HT-29 (cell line): ENCODE measurements at regions not wholly inside any gene's neighbourhood (a gene's known extent, or its start where the extent isn't known, plus 50 kb on each side); places are given as distances from the start of the nearest gene placed in this dataset.
A peak's percentile ranks its signal among the peaks of the same experiment; 100 is the strongest.
"Not testable (repeated sequence)": the region's sequence is repeated elsewhere in the genome, so short reads cannot be mapped to it uniquely, and the experiment has no call there.

Experiments used
- DNase-seq: peaks from one replicate; pipeline ENCODE4 v3.0.0-alpha.2; 2015; ENCODE audit warnings: low spot score

DNA sequence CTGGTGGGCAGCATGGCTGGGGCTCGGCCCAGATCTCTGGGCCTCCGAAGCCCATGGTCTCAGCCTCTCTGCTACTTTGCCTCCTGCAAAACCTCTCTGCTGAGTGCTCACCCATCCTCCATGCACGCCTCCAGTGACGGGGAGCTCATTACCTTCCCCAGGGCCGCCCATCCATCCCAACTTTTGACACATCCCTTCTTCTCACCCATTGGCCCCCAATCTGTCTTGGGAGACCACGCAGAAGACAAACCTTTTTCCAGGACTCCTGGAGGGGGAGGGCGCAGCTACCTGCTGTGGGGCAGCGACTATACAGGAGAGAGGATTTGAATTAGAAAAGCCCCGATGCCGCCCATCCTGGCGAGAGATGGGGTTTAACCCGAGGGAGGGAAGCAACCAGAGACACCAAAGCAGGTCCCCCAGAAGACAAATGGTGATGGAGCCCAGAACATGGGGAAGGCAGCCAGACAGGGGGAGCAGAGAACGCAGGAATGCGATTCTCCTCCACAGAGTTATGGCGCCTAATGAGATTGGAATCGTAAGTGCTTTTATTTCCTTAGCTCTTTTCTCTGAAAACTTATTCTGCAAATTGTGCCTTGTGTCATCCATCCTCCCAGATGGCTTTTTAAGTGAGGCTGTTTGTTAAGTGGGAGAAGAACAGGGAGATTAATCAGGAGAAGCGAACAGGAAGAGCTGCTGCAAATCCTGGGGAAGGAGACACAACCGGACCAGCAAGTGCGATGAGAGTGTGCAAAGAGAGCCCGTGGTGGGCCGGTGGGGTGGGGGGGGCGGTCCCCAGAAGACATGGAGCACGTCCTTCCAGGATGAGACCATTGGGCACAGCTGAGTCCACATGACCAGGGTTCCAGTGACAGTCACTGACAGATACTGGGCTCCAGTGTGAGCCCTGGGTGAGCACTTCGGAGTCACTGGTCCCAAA, 623.5 kb downstream of the MATN1 start:
- no peak for DNase-seq

DNA sequence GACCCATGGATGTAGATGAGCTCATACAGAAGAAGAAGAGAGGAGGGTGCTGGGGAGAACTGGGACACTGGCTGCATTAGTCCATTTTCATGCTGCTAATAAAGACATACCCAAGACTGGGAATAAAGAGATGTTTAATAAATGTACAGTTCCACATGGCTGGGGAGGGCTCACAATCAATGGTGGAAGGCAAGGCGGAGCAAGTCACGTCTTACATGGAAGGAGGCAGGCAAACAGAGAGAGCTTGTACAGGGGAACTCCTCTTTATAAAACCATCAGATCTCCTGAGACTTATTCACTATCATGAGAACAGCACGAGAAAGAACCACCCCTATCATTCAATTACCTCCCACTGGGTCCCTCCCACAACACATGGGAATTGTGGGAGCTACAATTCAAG, 625.5 kb downstream of the MATN1 start:
- not testable (repeated sequence) for DNase-seq

DNA sequence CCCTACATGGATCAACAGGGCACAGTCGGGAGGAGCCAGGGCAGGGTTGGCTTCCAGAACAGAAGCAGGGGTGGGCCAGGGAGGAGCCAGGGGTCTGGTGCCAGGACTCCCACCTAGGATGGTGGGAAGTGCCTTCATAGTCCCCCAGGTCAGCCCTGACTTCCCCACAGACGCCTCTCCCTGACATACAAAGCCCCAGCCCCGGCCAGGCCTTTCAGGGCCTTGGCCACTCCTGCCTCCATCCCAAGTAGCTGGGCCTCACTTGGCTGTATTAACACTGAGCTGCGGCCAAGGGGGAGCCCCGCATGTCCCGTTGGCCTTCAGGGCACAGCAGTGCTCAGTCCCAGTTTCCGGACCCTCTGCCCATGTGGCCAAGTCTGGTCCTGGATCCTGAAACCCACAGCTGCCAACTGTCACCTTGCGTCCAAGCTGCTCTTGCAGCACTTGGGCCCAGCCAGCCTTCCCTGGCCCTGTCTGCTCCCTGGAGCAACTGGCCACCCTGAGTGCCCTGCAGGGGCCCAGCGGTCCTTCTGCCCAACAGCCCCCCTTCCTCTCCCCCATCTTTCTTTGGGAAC, 627.8 kb downstream of the MATN1 start:
- no peak for DNase-seq

DNA sequence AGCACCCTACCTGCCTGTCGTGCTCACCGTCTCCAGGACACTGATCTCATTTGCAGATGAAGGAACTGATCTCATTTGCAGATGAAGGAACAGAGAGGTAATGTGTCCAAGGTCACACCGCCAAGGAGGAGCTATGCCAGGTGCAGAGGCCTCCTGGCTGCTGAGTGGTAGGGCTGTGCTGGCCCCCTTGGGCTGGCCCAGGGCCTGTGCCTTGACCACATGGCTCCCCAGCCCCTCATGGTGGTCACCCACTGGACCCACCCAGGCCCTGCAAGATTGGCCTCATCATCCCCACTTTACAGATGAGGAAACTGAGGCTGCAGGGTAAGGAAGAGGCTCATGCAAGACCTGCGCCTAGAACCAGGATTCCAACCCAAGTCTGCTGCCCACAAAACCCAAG, 628.3 kb downstream of the MATN1 start:
- DNase-seq = no peak

DNA sequence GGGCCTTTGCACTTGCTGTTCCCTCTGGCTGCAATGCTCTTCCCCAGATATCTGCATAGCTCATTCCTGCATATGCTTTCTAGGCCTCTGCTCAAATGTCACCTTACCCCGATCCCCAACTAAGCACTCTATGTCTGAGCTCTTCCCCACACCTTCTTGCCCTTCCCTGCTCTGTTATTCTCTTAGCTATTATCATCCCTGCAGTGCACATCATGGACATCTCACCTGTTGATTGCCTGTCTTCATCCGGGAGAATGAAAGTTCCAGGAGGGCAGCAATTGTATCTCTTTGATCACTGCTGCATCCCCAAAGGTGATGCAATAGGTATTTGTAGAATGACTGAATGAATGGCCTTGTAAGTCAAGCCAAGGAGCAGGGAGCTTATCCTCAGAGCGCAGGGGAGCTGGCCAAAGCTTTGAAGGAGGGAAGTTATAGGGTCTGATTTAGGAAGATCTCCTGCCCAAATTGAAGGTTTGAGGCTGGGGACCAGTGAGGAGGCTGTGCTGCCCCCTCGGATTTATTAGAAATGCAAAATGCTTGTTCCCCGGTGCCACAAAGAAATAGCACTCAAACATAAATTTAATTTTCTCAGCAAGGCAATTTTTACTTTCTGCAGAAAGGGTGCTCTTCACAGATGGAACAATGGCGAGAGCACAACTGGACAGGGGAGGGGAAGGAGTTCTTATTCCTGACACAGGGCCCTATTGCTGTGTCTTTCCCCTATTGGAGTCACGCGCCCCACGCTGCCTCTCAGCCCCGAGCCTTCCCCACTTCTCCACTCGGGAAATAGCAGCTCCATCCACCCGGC, 631.1 kb downstream of the MATN1 start:
- DNase-seq = no peak

DNA sequence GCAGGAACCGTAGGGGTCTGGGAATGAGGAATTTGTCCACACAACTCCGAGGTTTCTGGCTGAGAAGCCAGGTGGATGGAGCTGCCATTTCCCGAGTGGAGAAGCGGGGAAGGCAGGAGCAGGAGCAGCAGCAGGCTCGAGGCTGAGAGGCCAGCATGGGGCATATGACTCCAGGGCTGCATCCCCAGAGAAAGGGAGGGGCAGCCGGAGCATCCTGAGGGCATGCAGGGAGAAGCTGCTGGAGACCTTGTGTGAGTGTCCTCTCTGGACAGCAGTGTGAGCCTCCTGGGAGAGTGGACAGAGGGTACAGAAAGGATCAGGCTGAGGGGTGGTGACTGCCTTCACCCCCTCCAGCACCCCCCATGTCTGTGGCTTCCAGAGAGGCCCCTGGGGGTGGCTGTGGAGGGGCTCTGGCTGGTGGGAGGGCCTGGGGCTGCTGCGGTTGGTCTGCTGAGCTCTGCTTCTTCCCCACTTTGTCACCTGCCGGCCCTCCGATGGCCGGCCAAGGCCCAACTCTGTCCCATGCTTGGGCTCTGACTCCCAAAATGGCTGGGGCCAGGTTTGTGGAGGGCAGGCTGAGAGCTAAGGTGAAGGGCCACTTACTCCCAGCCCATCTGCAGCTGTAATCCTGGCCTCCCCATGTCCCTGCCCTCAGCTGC, 633.1 kb downstream of the MATN1 start:
- DNase-seq = no peak

DNA sequence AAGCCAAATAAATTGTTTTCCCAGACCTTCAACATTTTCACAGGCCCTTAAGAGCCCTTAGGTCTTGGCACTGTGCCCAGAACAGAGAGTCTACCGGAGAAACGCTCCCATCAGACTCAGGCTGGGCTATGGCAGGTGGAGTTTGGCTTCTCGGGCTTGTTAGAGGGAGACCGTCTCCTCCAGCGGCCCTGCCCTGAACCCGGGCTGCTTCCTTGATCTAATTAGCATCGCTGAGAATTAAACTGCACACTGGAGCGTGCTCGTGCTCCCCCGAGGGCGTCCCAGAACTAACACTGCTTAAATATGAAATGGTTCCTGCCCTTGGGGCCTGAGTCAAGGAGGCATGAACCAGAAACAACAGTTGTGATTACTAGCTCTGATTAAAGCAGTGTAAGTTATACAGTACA, 634.4 kb downstream of the MATN1 start:
- DNase-seq = peak; percentile 43

DNA sequence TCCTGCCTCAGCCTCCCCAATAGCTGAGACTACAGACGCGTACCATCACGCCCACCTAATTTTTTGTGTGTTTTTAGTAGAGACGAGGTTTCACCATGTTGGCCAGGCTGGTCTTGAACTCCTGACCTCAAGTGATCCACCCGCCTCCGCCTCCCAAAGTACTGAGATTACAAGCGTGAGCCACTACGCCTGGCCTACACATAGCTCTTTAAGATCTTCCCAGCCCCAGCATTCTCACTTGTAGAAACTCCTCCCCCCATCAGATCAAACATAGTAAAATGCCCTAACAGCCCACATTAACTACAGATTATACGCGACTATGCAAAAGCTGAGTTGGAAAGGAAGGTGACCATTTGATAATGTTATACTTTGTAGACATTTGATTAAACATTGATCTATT, 634.8 kb downstream of the MATN1 start:
- DNase-seq = no peak

DNA sequence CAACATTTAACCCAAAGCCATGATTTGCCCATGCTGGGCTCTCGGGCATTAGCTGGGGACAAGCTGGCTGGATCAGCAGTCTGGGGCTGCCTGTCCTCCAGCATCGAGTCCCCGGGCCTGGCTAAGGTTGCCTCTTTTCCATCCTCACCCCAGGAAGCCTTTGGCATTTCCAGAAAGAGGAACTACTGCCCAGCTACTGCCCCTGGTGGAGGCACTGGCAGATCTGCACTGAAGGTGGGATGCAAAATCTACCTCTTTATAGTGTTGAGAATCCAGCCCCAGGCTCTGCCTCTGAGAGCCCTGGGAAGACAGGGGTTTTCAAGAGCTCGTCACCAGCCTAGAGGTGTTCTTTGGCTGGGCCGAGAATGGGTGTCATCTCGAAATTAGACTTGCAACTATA, 635.9 kb downstream of the MATN1 start:
- no peak for DNase-seq

DNA sequence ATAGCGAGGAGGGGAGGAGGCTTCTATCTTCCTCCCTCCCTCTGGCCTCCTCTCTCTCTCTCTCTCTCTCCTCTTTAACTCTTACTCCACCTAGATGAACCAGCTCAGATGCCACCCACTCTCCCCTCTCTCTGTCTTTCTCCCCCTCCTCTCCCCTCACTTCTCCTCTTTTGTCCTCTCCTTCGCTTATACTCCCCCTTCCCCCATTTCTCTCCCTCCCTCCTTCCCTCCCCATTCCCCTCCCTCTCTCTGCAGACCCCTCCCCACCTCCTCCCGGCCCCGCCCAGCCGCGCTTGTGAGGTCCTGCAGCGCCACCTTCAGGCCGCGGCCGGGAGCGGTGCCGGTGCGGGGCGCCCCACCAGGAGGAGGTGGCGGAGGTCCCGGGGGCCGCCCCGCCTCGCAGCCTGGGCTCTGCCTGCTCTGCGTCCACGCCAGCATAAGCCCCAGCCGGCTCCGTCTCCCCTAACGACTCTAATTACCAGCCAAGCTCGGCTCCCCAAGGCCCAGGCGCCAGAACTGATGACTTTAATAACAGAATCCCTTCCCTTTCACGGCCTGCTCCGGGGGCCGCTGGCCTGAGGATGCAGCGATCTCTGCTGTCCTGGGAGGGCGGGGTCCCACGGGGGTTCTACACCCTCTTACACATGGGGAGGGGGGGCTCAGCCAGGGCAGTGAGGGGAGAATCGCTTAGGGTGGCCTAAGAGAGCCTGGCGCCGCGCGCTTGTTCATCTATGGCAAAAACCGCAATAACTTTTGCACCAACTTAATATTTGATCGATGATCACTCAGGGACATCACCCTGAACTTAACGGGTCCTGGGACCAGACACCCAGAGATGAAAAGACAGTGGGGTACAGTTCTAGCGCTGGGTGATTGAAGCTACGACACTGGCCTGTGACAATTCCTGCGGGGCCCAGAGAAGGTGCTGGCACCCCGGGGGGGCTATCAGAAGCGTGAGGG, 637.3 kb downstream of the MATN1 start:
- peak; percentile 23 for DNase-seq

DNA sequence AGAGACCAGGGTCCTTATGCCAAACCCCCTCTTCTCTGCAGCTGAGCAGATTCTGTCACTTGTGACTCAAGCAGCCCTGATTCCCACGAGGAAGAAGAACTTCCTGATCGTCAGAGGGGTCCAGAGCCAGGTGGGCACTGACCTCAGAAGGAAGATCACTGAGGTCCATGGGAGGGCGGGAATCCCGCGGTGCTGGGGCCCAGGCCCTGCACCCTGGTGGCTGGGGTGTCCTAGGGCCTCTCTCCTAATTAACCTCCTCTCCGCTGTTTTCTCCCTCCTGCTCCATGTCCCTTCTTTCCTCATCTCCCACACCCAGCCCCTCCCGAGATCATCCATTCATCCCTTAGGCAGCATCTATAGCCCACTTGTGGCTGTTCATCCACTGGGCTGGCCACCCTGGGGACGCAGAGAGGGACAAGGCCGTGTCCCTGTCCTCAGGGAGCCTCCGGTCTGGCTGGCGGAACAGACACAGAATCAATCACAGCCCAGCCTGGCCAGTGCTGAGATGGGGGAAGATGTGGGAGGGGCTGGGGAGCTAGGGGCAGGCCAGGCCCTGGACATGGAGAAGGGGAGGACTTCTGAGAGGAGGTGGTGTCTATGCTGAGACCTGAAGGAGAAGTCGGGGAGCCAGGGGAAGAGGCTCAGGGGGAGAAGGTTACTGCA, 638.3 kb downstream of the MATN1 start:
- no peak for DNase-seq

DNA sequence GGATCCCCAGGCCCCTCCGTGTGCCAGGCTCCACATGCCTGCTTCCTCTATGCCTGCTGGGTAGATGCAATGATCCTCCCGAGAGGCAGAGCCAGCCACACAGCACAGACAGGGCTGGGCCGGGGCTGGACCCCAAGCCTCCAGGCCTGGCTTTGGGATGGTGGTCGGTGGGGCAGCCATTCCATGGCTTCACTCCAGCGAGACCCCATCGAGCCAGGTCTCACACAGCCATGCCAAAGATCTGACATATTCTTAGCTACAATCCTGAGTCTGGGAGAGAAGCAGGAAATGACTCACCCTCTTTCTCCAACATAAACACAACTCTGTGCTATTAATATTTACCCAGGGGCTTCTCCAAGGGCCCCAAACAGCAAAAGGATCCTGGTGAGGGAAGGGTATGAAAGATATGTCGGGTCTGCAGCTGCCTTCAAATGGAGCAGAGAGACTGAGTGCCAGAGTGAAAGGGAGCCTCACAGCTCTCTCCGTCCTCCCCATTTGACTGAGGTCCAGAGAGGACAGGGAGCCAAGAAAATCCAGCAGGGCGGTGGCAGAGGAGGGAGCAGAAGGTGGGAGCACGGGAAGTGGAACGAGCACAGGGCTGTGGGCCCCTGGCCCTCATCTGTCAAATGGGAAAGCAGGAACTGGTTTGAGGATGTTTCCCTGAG, 639.5 kb downstream of the MATN1 start:
- peak; percentile 48 for DNase-seq

DNA sequence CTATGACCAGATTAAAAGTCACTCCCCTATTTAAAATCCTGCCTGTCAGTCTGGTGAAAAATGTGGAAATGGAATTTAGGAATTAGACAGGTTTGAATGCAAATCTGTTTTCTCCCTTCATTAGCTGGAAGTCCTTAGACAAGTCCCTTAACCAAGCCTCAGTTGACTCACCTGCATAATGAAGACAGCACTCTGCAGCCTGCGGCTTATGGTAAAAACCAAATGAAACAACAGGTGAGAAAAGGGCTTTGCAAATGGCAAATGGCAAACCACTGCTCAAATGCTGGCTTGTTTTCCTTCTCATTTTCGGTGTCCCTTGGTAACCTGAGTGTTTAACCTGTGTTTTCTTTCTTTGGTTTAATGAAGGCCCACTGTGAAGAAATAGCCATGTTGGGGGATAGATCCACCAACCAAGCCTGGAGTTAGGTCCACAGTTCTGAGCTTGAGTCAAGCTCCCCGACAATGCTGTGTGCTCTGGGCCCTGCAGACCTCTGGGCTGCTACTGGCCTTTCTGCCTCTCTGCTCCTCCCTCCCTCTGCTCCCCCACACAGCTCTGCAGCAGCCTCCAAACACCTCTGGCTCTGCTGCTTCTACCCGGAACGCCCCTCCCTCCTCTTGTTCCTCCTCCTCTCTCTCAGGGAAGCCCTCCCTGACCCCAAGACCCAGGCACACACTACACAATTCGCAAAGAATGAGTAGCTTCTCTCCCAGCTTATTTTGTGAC, 641.8 kb downstream of the MATN1 start:
- no peak for DNase-seq

DNA sequence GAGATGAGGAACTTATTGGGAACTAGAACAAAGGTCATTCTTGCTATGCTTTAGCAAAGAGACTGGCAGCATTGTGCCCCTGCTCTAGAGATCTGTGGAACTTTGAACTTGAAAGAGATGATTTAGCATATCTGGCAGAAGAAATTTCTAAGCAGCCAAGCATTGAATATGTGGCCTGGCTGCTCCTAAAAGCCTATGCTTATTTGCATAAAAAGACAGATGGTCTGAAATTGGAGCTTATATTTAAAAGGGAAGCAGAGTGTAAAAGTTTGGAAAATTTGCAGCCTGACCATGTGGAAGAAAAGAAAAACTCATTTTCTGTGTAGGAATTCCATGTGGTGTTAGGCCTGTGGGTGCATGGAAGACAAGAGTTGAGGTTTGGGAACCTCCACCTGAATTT, 647.5 kb downstream of the MATN1 start:
- DNase-seq = not testable (repeated sequence)

DNA sequence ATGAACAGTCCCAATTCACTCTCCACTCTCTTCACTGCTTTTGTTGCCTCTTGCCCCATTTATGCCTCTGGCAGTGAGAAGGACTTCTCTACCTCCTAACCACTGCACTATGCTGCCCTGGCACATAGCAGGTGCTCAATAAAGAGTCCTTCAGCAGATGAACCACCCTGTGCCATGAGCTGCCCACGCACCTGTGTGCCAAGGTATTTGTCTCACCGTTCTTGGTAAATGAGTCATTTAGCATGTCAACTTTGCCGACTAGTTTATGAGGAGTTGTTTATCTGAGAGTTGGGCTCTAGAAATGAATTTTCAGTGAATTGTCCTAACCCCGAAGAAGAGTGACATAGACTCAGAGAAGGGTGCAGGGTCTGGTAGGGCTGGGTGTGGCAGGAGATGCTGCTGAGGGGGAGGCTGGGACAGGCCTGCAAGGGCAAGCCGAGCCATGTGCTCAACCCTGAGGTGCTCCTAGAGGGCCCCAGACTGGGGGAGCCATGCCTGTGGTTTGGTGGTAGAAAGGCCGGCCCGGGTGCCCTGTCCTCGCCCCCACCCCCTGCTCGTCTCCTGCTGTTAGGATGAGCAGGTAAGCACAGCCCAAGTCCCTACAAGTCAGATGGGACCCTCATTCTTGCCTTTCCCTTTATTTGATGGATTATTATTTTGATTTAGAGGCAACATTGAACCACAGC, 654.5 kb downstream of the MATN1 start:
- DNase-seq = no peak

DNA sequence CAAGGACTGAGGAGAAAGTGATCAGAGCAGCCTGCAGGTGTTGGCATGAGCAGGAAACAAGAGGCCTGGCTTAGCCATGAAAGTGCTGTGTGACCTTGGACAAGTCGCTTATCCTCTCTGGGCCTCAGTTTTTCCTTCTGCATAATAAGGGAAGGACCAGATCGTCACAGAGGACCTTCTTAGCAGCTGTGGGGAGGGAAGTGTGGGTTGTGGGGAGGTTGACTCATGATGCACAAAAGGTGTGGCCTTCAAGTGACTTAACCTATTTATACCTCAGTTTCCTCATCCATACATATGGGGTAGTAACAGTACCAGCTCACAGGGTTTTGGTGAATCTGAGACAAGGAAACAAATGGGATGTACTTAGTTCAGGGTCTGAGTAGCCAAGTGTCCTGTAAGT, 658.8 kb downstream of the MATN1 start:
- DNase-seq = no peak

DNA sequence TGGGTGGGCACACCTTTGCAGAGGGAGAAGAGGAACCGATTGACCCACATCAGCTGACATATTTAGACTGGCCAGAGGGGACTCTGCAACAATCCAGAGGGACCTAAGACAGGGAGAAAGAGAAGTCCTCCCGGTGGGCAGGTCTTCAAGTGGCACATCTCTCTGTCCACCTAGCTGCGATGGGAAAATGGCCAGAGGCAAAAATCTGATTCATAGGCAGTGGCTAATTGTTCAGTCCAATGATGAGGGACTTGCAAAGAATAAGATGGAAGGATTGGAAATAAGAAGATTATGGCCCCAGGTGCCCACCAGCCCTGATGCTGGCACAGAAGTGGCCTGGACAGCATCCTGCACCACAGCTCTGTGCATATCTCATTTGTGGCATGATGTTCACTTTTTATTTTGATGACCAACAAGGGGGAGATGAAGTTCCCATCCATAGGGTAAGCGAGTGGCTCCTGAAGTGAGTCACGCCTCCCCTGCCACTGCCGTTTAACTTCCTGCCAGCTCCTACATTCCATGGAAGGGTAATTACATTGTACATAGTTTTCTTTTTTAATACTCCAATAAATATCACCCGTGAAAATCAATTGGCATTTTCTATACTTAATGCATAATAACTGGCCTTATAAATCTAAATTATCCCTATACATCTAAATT, 659.6 kb downstream of the MATN1 start:
- DNase-seq = no peak
